Suprapubic skin (tissue), 4 donors: ENCODE measurements at regions not wholly inside any gene's neighbourhood (a gene's known extent, or its start where the extent isn't known, plus 50 kb on each side); places are given as distances from the start of the nearest gene placed in this dataset.

Experiments
- DNase-seq, 2 donors: peaks; one replicate each; pipeline ENCODE4 v3.0.0-alpha.2; 2019; ENCODE audit warnings: low spot score in 2 of 2
- H3K27ac ChIP-seq: fragments of 200-600 bp; sonication (generic); one replicate; pipeline ENCODE4 v1.5.1; 2019
- H3K27me3 ChIP-seq: fragments of 200-600 bp; sonication (generic); one replicate; pipeline ENCODE4 v1.5.1; 2019
- H3K36me3 ChIP-seq: fragments of 200-600 bp; sonication (generic); one replicate; pipeline ENCODE4 v1.5.1; 2019
- H3K4me1 ChIP-seq: fragments of 200-600 bp; sonication (generic); one replicate; pipeline ENCODE4 v1.5.1; 2019
- H3K4me3 ChIP-seq: fragments of 200-600 bp; sonication (generic); one replicate; pipeline ENCODE4 v1.5.1; 2019; ENCODE audit warnings: mild to moderate bottlenecking
- H3K9me3 ChIP-seq: fragments of 200-600 bp; sonication (generic); one replicate; pipeline ENCODE4 v1.5.1; 2019
- EP300 ChIP-seq: sonication (generic); formaldehyde crosslinking; IDR thresholded peaks from one replicate; pipeline ENCODE4 v1.6.1; 2017; ENCODE audit warnings: antibody characterized with exemption
- POLR2A ChIP-seq, 2 donors: fragments of 450-650 bp; IDR thresholded peaks; one replicate each; pipeline ENCODE4 v1.6.1; 2017; ENCODE audit warnings: antibody characterized with exemption in 2 of 2, mild to moderate bottlenecking in 2 of 2, moderate library complexity in 2 of 2
- POLR2AphosphoS5 ChIP-seq, 3 donors: sonication (generic); formaldehyde crosslinking; IDR thresholded peaks; one replicate each; pipeline ENCODE4 v1.6.1; 2017; ENCODE audit warnings: antibody characterized with exemption in 3 of 3
- WGBS: methylation state at CpG from one replicate; pipeline ENCODE4 v1.1.5; 2018; 5-methylcytosine and 5-hydroxymethylcytosine counted together
- TF ChIP-seq, protein P1 (sequence below), 2 donors: fragments of 200-600 bp in 1 of 2; fragments of 450-650 bp in 1 of 2; sonication (generic) in 1 of 2; IDR thresholded peaks; one replicate each; pipeline ENCODE4 v1.5.1; 2016 to 2019; ENCODE audit warnings: antibody characterized with exemption in 2 of 2, mild to moderate bottlenecking in 1 of 2, moderate library complexity in 1 of 2

GRCh38 chr2:3986063-3986462 is 282.7 kb downstream of the DCDC2C start:
- no peaks in the 10 kb centered on the region for H3K27me3 ChIP-seq
- TF ChIP-seq POLR2A (IDR thresholded peaks at IDR 0.05) (no peak), POLR2AphosphoS5 (IDR thresholded peaks at IDR 0.05) (no peak), EP300 (no peak)
- TF ChIP-seq, protein P1, sequence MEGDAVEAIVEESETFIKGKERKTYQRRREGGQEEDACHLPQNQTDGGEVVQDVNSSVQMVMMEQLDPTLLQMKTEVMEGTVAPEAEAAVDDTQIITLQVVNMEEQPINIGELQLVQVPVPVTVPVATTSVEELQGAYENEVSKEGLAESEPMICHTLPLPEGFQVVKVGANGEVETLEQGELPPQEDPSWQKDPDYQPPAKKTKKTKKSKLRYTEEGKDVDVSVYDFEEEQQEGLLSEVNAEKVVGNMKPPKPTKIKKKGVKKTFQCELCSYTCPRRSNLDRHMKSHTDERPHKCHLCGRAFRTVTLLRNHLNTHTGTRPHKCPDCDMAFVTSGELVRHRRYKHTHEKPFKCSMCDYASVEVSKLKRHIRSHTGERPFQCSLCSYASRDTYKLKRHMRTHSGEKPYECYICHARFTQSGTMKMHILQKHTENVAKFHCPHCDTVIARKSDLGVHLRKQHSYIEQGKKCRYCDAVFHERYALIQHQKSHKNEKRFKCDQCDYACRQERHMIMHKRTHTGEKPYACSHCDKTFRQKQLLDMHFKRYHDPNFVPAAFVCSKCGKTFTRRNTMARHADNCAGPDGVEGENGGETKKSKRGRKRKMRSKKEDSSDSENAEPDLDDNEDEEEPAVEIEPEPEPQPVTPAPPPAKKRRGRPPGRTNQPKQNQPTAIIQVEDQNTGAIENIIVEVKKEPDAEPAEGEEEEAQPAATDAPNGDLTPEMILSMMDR (IDR thresholded peaks at IDR 0.05), result no peak
- peaks cover 4% of the 10 kb centered on the region for H3K9me3 ChIP-seq
- H3K4me1 ChIP-seq, result no peaks in the 10 kb centered on the region
- H3K27ac ChIP-seq, result no peak overlapping the region
- no peaks in the 10 kb centered on the region for H3K36me3 ChIP-seq
- no peak overlapping the region for H3K4me3 ChIP-seq
- no peak for DNase-seq
- 86% methylated on average over 6 of the region's 6 CpGs for whole genome bisulfite sequencing

- H3K36me3 ChIP-seq, result no peaks in the 10 kb centered on the region
- 66% methylated on average over 7 of the region's 7 CpGs for WGBS
- no peaks in the 10 kb centered on the region for H3K27me3 ChIP-seq
- no peak for TF ChIP-seq POLR2A (IDR thresholded peaks at IDR 0.05)
- TF ChIP-seq, protein P1 (IDR thresholded peaks at IDR 0.05), result no peak
- TF ChIP-seq POLR2AphosphoS5 (IDR thresholded peaks at IDR 0.05), result no peak
- TF ChIP-seq EP300, result no peak
- no peaks in the 10 kb centered on the region for H3K4me1 ChIP-seq
- peaks cover 4% of the 10 kb centered on the region for H3K9me3 ChIP-seq
- DNase-seq, result no peak
- H3K4me3 ChIP-seq, result no peak overlapping the region
- H3K27ac ChIP-seq, result no peak overlapping the region
These were observed 283.3 kb downstream of the DCDC2C start for GRCh38 chr2:3986530-3987258.

DNA sequence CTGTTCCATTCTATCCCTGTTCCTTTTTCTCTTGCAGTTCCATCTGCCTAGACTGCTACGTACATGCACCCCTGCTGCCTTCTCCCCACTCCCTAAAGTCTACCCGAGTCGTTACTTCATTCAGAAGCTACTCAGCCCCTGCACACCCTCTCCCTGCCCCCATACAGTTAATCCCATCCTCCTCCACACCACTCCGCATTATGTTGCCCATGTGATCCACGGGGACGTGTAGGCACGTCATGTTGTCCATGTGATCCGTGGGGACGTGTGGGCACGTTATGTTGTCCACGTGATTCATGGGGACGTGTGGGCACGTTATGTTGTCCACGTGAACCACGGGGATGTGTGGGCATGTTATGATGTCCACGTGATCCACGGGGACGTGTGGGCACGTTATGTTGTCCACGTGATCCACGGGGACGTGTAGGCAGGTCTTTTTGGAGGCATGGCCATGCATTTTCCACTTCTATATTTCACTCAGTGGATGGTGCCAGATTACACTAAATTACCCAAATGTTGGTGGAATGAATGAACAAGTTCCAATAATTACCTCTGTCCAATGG is 299.5 kb downstream of the DCDC2C start:
- TF ChIP-seq POLR2AphosphoS5 (IDR thresholded peaks at IDR 0.05) (no peak), POLR2A (IDR thresholded peaks at IDR 0.05) (no peak), EP300 (no peak)
- TF ChIP-seq, protein P1 (IDR thresholded peaks at IDR 0.05), result no peak
- Histone ChIP-seq H3K36me3 (no peaks in the 10 kb centered on the region), H3K9me3 (peaks cover 3% of the 10 kb centered on the region), H3K4me3 (no peak overlapping the region), H3K27ac (no peak overlapping the region), H3K4me1 (no peaks in the 10 kb centered on the region), H3K27me3 (no peaks in the 10 kb centered on the region)
- no peak for DNase-seq
- 84% methylated on average over 22 of the region's 22 CpGs for WGBS

DNA sequence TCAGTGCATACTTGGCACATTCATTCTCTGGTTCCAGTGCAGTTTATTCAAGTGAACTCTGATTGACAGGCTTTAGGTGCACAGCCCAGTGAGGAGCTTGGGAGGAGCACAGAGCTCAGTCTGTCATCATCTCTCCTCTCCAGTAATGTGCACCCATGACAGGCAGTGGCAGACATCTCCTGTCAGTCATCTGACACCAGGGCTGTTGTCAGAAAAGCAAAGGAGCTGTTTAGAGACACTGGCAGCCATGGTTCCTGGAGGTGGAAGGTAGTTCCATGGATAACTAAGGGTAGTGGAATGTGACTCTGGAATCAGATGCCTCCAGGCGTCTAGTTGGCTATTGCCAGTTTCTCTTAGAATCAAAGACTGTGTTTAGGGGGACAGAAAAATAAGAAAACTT is 308.8 kb downstream of the DCDC2C start:
- DNase-seq, result no peak
- Histone ChIP-seq H3K9me3 (no peaks in the 10 kb centered on the region), H3K27ac (no peak overlapping the region), H3K27me3 (no peaks in the 10 kb centered on the region), H3K4me1 (no peaks in the 10 kb centered on the region), H3K4me3 (no peak overlapping the region), H3K36me3 (no peaks in the 10 kb centered on the region)
- 76% methylated on average over 1 of the region's 1 CpG for WGBS
- TF ChIP-seq POLR2A (IDR thresholded peaks at IDR 0.05) (no peak), EP300 (no peak)
- TF ChIP-seq, protein P1 (IDR thresholded peaks at IDR 0.05), result no peak

GRCh38 chr2:4018535-4018934 is 315.2 kb downstream of the DCDC2C start:
- DNase-seq, result no peak
- no peak overlapping the region for H3K4me3 ChIP-seq
- H3K4me1 ChIP-seq, result no peaks in the 10 kb centered on the region
- peaks cover 17% of the 10 kb centered on the region for H3K9me3 ChIP-seq
- H3K36me3 ChIP-seq, result no peaks in the 10 kb centered on the region
- TF ChIP-seq, protein P1 (IDR thresholded peaks at IDR 0.05), result no peak
- TF ChIP-seq EP300 (no peak), POLR2A (IDR thresholded peaks at IDR 0.05) (no peak), POLR2AphosphoS5 (IDR thresholded peaks at IDR 0.05) (no peak)
- H3K27me3 ChIP-seq, result no peaks in the 10 kb centered on the region
- no peak overlapping the region for H3K27ac ChIP-seq
